ENCODE measurements at regions not wholly inside any gene's neighbourhood (a gene's known extent, or its start where the extent isn't known, plus 50 kb on each side); places are given as distances from the start of the nearest gene placed in this dataset.

- TF ChIP-seq YY1 (IDR thresholded peaks at IDR 0.05; ENCODE audit: insufficient read depth, insufficient read length) (no peak), ZNF274 (IDR thresholded peaks at IDR 0.05; ENCODE audit: low read depth, low read length) (no peak)
Observed at GRCh38 chr2:23297112-23297511, 87.9 kb upstream of the KLHL29 start.
